ENCODE measurements at regions not wholly inside any gene's neighbourhood (a gene's known extent, or its start where the extent isn't known, plus 50 kb on each side); places are given as distances from the start of the nearest gene placed in this dataset.

GRCh38 chrX:69255441-69256290 is 90.4 kb upstream of the PJA1 start:
- H3K4me1 Mint-ChIP-seq (ENCODE audit: low read depth) = no peaks in the 10 kb centered on the region
- H3K27me3 Mint-ChIP-seq = no peaks in the 10 kb centered on the region
- H3K4me3 Mint-ChIP-seq = no peak overlapping the region
- H3K9me3 Mint-ChIP-seq (ENCODE audit: low read depth) = no peaks in the 10 kb centered on the region
- no peaks in the 10 kb centered on the region for H3K36me3 Mint-ChIP-seq
- no peak overlapping the region for H3K27ac Mint-ChIP-seq

DNA sequence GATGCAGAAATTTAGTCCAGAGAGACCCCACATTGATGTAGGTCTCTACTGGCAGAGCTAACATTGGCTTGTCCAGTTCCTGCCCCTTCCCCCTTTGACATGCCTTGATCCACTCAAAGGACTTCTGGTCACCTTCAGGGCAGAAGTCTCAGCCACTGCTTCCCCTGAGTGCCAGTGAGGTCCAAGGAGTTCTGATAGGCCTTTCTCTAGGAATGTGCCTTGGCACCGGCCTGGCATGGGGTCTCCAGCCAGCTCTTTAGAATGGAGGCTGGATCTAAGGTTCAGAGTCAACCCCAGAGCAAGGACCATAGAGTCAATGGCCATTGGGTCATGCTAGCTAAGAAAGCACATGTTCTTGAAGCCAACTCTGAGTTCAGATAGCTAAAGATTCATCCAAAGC is 88.6 kb upstream of the PJA1 start:
- H3K4me1 Mint-ChIP-seq (ENCODE audit: low read depth) = no peaks in the 10 kb centered on the region
- H3K36me3 Mint-ChIP-seq = no peaks in the 10 kb centered on the region
- no peaks in the 10 kb centered on the region for H3K27me3 Mint-ChIP-seq
- H3K9me3 Mint-ChIP-seq (ENCODE audit: low read depth) = no peaks in the 10 kb centered on the region
- no peak overlapping the region for H3K27ac Mint-ChIP-seq
- no peak overlapping the region for H3K4me3 Mint-ChIP-seq

- Mint-ChIP-seq H3K4me3 (no peak overlapping the region), H3K27ac (no peak overlapping the region), H3K27me3 (peaks cover 7% of the 10 kb centered on the region), H3K9me3 (ENCODE audit: low read depth) (no peaks in the 10 kb centered on the region), H3K36me3 (no peaks in the 10 kb centered on the region), H3K4me1 (ENCODE audit: low read depth) (no peaks in the 10 kb centered on the region)
These were observed 78.0 kb upstream of the PJA1 start for GRCh38 chrX:69243276-69243675.

GRCh38 chrX:69238887-69239231 is 73.6 kb upstream of the PJA1 start:
- Mint-ChIP-seq H3K4me3 (no peak overlapping the region), H3K4me1 (ENCODE audit: low read depth) (no peaks in the 10 kb centered on the region), H3K27ac (no peak overlapping the region), H3K9me3 (ENCODE audit: low read depth) (no peaks in the 10 kb centered on the region), H3K36me3 (no peaks in the 10 kb centered on the region), H3K27me3 (peaks cover 1% of the 10 kb centered on the region)

- H3K27ac Mint-ChIP-seq = no peak overlapping the region
- no peak overlapping the region for H3K4me3 Mint-ChIP-seq
- H3K9me3 Mint-ChIP-seq (ENCODE audit: low read depth) = no peaks in the 10 kb centered on the region
- H3K27me3 Mint-ChIP-seq = peaks cover 1% of the 10 kb centered on the region
- no peaks in the 10 kb centered on the region for H3K4me1 Mint-ChIP-seq (ENCODE audit: low read depth)
- H3K36me3 Mint-ChIP-seq = no peaks in the 10 kb centered on the region
These were observed 73.0 kb upstream of the PJA1 start for GRCh38 chrX:69238114-69238886.

DNA sequence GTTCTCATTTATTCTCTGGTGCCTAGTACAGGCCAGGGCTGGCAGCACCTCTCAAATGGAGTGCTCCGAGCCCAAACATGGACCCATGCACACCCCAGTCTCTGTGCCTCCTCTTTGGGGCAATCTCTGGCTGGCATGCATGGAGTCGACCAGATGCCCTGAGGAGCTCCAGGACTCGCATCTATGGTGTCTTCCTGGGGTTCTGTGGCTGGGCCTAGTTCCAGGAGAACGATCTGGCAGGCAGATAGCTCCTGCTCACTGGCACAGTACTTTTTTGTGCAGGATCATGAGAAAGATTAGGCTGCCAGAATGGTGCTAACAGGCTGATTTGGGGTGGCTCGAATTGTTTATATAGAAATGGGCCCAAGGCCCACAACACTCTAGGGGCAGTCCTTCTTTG is 72.0 kb upstream of the PJA1 start:
- Mint-ChIP-seq H3K36me3 (no peaks in the 10 kb centered on the region), H3K9me3 (ENCODE audit: low read depth) (no peaks in the 10 kb centered on the region), H3K4me3 (no peak overlapping the region), H3K4me1 (ENCODE audit: low read depth) (no peaks in the 10 kb centered on the region), H3K27me3 (peaks cover 1% of the 10 kb centered on the region), H3K27ac (no peak overlapping the region)

- Mint-ChIP-seq H3K9me3 (ENCODE audit: low read depth) (no peaks in the 10 kb centered on the region), H3K4me1 (ENCODE audit: low read depth) (no peaks in the 10 kb centered on the region), H3K36me3 (no peaks in the 10 kb centered on the region), H3K4me3 (no peak overlapping the region), H3K27ac (no peak overlapping the region), H3K27me3 (peaks cover 1% of the 10 kb centered on the region)
These were observed 71.4 kb upstream of the PJA1 start for GRCh38 chrX:69236641-69237040.

- no peak overlapping the region for H3K4me3 Mint-ChIP-seq
- no peaks in the 10 kb centered on the region for H3K4me1 Mint-ChIP-seq (ENCODE audit: low read depth)
- H3K27me3 Mint-ChIP-seq = no peaks in the 10 kb centered on the region
- H3K9me3 Mint-ChIP-seq (ENCODE audit: low read depth) = no peaks in the 10 kb centered on the region
- no peak overlapping the region for H3K27ac Mint-ChIP-seq
- no peaks in the 10 kb centered on the region for H3K36me3 Mint-ChIP-seq
These were observed 69.4 kb upstream of the PJA1 start for GRCh38 chrX:69234624-69235023.

DNA sequence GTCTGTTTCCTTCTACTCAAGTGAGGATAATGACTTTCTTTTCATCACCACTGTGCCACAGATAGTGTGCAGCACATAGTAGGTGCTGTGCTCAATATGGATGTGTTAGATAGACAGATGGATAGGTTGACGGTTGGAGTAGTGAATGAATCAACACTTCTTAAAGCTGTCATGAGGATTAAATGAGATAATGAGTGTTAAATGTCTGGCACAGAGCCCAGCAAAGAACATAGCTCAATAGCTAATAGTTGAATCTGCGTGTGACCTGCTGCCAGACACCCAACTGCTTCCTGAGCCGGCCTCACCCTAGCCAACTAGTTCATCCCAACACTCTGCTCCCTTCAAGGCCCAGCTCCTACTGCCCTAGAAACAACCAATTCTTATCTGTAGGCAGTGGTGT is 67.7 kb upstream of the PJA1 start:
- Mint-ChIP-seq H3K27me3 (no peaks in the 10 kb centered on the region), H3K4me1 (ENCODE audit: low read depth) (no peaks in the 10 kb centered on the region), H3K9me3 (ENCODE audit: low read depth) (no peaks in the 10 kb centered on the region), H3K27ac (no peak overlapping the region), H3K4me3 (no peak overlapping the region), H3K36me3 (no peaks in the 10 kb centered on the region)

- H3K9me3 Mint-ChIP-seq (ENCODE audit: low read depth) = no peaks in the 10 kb centered on the region
- H3K36me3 Mint-ChIP-seq = no peaks in the 10 kb centered on the region
- H3K27me3 Mint-ChIP-seq = no peaks in the 10 kb centered on the region
- H3K27ac Mint-ChIP-seq = no peak overlapping the region
- no peak overlapping the region for H3K4me3 Mint-ChIP-seq
- no peaks in the 10 kb centered on the region for H3K4me1 Mint-ChIP-seq (ENCODE audit: low read depth)
These were observed 66.7 kb upstream of the PJA1 start for GRCh38 chrX:69231903-69232302.

- no peak overlapping the region for H3K4me3 Mint-ChIP-seq
- no peak overlapping the region for H3K27ac Mint-ChIP-seq
- no peaks in the 10 kb centered on the region for H3K27me3 Mint-ChIP-seq
- H3K4me1 Mint-ChIP-seq (ENCODE audit: low read depth) = no peaks in the 10 kb centered on the region
- no peaks in the 10 kb centered on the region for H3K9me3 Mint-ChIP-seq (ENCODE audit: low read depth)
- no peaks in the 10 kb centered on the region for H3K36me3 Mint-ChIP-seq
These were observed 64.2 kb upstream of the PJA1 start for GRCh38 chrX:69229436-69229835.

- H3K4me3 Mint-ChIP-seq = no peak overlapping the region
- H3K27ac Mint-ChIP-seq = no peak overlapping the region
- no peaks in the 10 kb centered on the region for H3K9me3 Mint-ChIP-seq (ENCODE audit: low read depth)
- no peaks in the 10 kb centered on the region for H3K36me3 Mint-ChIP-seq
- H3K4me1 Mint-ChIP-seq (ENCODE audit: low read depth) = no peaks in the 10 kb centered on the region
- H3K27me3 Mint-ChIP-seq = no peaks in the 10 kb centered on the region
These were observed 63.5 kb upstream of the PJA1 start for GRCh38 chrX:69228732-69229131.

- Mint-ChIP-seq H3K4me3 (no peak overlapping the region), H3K36me3 (no peaks in the 10 kb centered on the region), H3K27me3 (no peaks in the 10 kb centered on the region), H3K27ac (no peak overlapping the region), H3K4me1 (ENCODE audit: low read depth) (peaks cover 2% of the 10 kb centered on the region), H3K9me3 (ENCODE audit: low read depth) (no peaks in the 10 kb centered on the region)
These were observed 61.4 kb upstream of the PJA1 start for GRCh38 chrX:69226459-69227158.

GRCh38 chrX:69222103-69223090 is 57.1 kb upstream of the PJA1 start:
- Mint-ChIP-seq H3K4me1 (ENCODE audit: low read depth) (peaks cover 2% of the 10 kb centered on the region), H3K4me3 (no peak overlapping the region), H3K27me3 (no peaks in the 10 kb centered on the region), H3K36me3 (no peaks in the 10 kb centered on the region), H3K9me3 (ENCODE audit: low read depth) (no peaks in the 10 kb centered on the region), H3K27ac (no peak overlapping the region)

All from activated naive CD8-positive, alpha-beta T cell (primary cell).